Calu3 (cell line): ENCODE measurements at regions not wholly inside any gene's neighbourhood (a gene's known extent, or its start where the extent isn't known, plus 50 kb on each side); places are given as distances from the start of the nearest gene placed in this dataset.

Experiments used
- BruUV-seq: library from RNA; stranded (reverse); fragments of 400-500 nt; replicated peaks from 2 replicates; lab custom pipeline; 2021; lab: Mats Ljungman, UMichigan
- CTCF ChIA-PET: fragments of 300-600 bp; sonication (Branson Sonifier 250); formaldehyde crosslinking; loops from one replicate; lab custom pipeline; 2022; ENCODE audit warnings: antibody characterized with exemption; lab: Charles Lee
- DNase-seq: peaks from one replicate; pipeline ENCODE4 v3.0.0; 2022
- H3K27ac Mint-ChIP-seq: one replicate; pipeline ENCODE4 v1.8.0; 2022; ENCODE audit warnings: mixed read lengths; ENCODE audit not compliant: unreplicated experiment
- H3K27me3 Mint-ChIP-seq: one replicate; pipeline ENCODE4 v1.8.0; 2022; ENCODE audit warnings: mixed read lengths; ENCODE audit not compliant: unreplicated experiment
- H3K36me3 Mint-ChIP-seq: one replicate; pipeline ENCODE4 v1.8.0; 2022; ENCODE audit warnings: mild to moderate bottlenecking, moderate library complexity, mixed read lengths; ENCODE audit not compliant: insufficient read depth, unreplicated experiment
- H3K4me1 Mint-ChIP-seq: one replicate; pipeline ENCODE4 v1.8.0; 2022; ENCODE audit warnings: mild to moderate bottlenecking, low read depth, mixed read lengths; ENCODE audit not compliant: unreplicated experiment
- H3K4me3 Mint-ChIP-seq: one replicate; pipeline ENCODE4 v1.8.0; 2022; ENCODE audit warnings: mild to moderate bottlenecking, low read depth, moderate library complexity, mixed read lengths; ENCODE audit not compliant: unreplicated experiment
- H3K9me3 Mint-ChIP-seq: one replicate; pipeline ENCODE4 v1.8.0; 2022; ENCODE audit warnings: low read depth, mixed read lengths; ENCODE audit not compliant: unreplicated experiment
- CTCF ChIP-seq: fragments of 200-600 bp; IDR thresholded peaks from one replicate; pipeline ENCODE4 v1.8.0; 2022; ENCODE audit warnings: antibody characterized with exemption; ENCODE audit not compliant: unreplicated experiment
- intact Hi-C: fragments of 100-400 bp; cut with micrococcal nuclease; formaldehyde crosslinking; loops from one replicate; pipeline ENCODE4 v1.10.0; 2022; ENCODE audit not compliant: unreplicated experiment

- CTCF ChIA-PET: interaction anchor here (0.6 to 0.8 kb wide), 2 partner anchors 9 to 441 kb away, joined by 3 read pairs; no protein-coding TSS in a partner anchor
- no peak for DNase-seq
- intact Hi-C loops: no loop called here
- Mint-ChIP-seq H3K27ac (no peak overlapping the region), H3K4me1 (no peaks in the 10 kb centered on the region), H3K36me3 (no peaks in the 10 kb centered on the region), H3K4me3 (no peak overlapping the region), H3K9me3 (peaks cover 3% of the 10 kb centered on the region), H3K27me3 (no peaks in the 10 kb centered on the region)
- BruUV-seq: no TSS peak
- no peak for TF ChIP-seq CTCF
Measured at GRCh38 chr2:14552818-14553217, 79.7 kb upstream of the LRATD1 start.

- peaks cover 3% of the 10 kb centered on the region for H3K9me3 Mint-ChIP-seq
- CTCF ChIA-PET: no interaction called here
- no peaks in the 10 kb centered on the region for H3K27me3 Mint-ChIP-seq
- H3K4me3 Mint-ChIP-seq: no peak overlapping the region
- H3K27ac Mint-ChIP-seq: no peak overlapping the region
- no peaks in the 10 kb centered on the region for H3K36me3 Mint-ChIP-seq
- TF ChIP-seq CTCF: no peak
- no TSS peak for BruUV-seq
- DNase-seq: no peak
- intact Hi-C loops: no loop called here
- no peaks in the 10 kb centered on the region for H3K4me1 Mint-ChIP-seq
Measured at GRCh38 chr2:14554849-14555545, 77.5 kb upstream of the LRATD1 start.

- peaks cover 3% of the 10 kb centered on the region for H3K9me3 Mint-ChIP-seq
- H3K27me3 Mint-ChIP-seq: no peaks in the 10 kb centered on the region
- TF ChIP-seq CTCF: no peak
- no peaks in the 10 kb centered on the region for H3K36me3 Mint-ChIP-seq
- no peaks in the 10 kb centered on the region for H3K4me1 Mint-ChIP-seq
- intact Hi-C loops: no loop called here
- H3K27ac Mint-ChIP-seq: no peak overlapping the region
- CTCF ChIA-PET: no interaction called here
- BruUV-seq: no TSS peak
- no peak overlapping the region for H3K4me3 Mint-ChIP-seq
- no peak for DNase-seq
Measured at GRCh38 chr2:14557111-14557510, 75.4 kb upstream of the LRATD1 start.

GRCh38 chr2:14557916-14558315 is 74.6 kb upstream of the LRATD1 start:
- Mint-ChIP-seq H3K9me3 (peaks cover 3% of the 10 kb centered on the region), H3K27ac (no peak overlapping the region), H3K4me3 (no peak overlapping the region), H3K4me1 (no peaks in the 10 kb centered on the region), H3K36me3 (no peaks in the 10 kb centered on the region), H3K27me3 (no peaks in the 10 kb centered on the region)
- intact Hi-C loops: no loop called here
- no TSS peak for BruUV-seq
- CTCF ChIA-PET: no interaction called here
- no peak for DNase-seq
- no peak for TF ChIP-seq CTCF
